ENCODE measurements at regions not wholly inside any gene's neighbourhood (a gene's known extent, or its start where the extent isn't known, plus 50 kb on each side); places are given as distances from the start of the nearest gene placed in this dataset.

DNA sequence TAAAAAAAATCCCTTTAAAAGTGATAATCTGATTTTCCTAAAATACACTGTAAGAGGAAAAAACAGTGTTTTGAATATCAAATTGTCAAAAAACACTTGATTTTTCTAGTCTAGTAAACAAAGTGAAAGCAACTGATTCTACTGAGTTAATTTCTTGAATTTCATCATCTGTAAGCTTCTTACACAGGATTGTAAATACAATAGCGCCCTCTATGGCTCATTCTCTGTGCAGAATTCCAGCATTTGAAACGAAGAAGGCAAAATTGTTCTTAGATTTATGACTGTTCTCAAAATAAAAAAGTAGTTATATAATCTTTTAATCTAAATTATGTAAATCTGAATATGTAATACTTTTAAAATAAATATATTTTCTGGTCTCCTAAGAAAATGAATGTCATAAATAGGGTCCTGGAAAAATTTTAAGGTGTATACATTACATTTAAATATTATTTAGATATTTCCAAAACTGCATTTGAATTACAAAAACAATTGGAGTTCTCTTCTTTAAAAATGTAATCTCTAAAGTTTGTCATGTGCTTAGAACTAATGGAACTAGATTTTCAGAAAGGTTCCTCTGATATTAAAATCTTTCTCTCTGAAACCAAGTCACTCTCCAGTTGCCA is 176.9 kb upstream of the MC4R start (continued):
- TF ChIP-seq ARNTL (CRISPR knock-in tag; IDR thresholded peaks at IDR 0.05; ENCODE audit: borderline replicate concordance, low read depth) (no peak), GLIS3 (CRISPR knock-in tag; IDR thresholded peaks at IDR 0.05) (no peak), ZFP30 (CRISPR knock-in tag; IDR thresholded peaks at IDR 0.05) (no peak), PPARA (CRISPR knock-in tag; IDR thresholded peaks at IDR 0.05; ENCODE audit: borderline replicate concordance) (no peak), CSDC2 (CRISPR knock-in tag; IDR thresholded peaks at IDR 0.05) (no peak), ZNF565 (CRISPR knock-in tag; conservative IDR thresholded peaks at IDR 0.05; ENCODE audit: low read depth) (no peak), OSR1 (CRISPR knock-in tag; IDR thresholded peaks at IDR 0.05) (no peak), RARB (CRISPR knock-in tag; IDR thresholded peaks at IDR 0.05) (no peak)

DNA sequence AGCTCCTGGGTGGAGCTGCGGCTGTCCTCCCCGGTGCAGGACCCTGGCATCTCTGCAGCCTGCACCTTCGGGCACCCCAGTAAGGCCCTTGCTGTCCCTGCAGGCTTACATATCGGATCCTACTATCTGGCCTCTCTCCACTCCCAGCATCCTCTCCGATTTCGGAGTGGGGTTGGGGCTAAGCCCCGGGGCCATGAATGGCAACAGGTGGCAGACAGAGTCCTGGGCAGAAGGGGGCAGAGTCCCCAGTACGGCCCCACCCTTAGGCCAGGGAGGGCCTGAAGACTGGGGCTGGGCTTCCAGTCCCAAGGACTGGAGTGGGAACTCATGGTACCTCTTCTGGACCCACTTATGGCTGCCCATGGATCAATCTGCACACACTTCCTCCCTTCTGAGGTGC is 180.4 kb upstream of the MC4R start:
- no peak for ATAC-seq
- TF ChIP-seq ZNF70 (CRISPR knock-in tag; IDR thresholded peaks at IDR 0.05) (no peak), RARB (CRISPR knock-in tag; IDR thresholded peaks at IDR 0.05) (no peak), ESRRG (CRISPR knock-in tag; IDR thresholded peaks at IDR 0.05) (no peak), TOX (CRISPR knock-in tag; IDR thresholded peaks at IDR 0.05; ENCODE audit: borderline replicate concordance) (no peak), SNAI2 (CRISPR knock-in tag; IDR thresholded peaks at IDR 0.05) (no peak)
- TF ChIP-seq, protein P1, sequence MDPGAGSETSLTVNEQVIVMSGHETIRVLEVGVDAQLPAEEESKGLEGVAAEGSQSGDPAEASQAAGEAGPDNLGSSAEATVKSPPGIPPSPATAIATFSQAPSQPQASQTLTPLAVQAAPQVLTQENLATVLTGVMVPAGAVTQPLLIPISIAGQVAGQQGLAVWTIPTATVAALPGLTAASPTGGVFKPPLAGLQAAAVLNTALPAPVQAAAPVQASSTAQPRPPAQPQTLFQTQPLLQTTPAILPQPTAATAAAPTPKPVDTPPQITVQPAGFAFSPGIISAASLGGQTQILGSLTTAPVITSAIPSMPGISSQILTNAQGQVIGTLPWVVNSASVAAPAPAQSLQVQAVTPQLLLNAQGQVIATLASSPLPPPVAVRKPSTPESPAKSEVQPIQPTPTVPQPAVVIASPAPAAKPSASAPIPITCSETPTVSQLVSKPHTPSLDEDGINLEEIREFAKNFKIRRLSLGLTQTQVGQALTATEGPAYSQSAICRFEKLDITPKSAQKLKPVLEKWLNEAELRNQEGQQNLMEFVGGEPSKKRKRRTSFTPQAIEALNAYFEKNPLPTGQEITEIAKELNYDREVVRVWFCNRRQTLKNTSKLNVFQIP (CRISPR knock-in tag; IDR thresholded peaks at IDR 0.05; ENCODE audit: borderline replicate concordance, low read depth): no peak
- TF ChIP-seq, protein P2, sequence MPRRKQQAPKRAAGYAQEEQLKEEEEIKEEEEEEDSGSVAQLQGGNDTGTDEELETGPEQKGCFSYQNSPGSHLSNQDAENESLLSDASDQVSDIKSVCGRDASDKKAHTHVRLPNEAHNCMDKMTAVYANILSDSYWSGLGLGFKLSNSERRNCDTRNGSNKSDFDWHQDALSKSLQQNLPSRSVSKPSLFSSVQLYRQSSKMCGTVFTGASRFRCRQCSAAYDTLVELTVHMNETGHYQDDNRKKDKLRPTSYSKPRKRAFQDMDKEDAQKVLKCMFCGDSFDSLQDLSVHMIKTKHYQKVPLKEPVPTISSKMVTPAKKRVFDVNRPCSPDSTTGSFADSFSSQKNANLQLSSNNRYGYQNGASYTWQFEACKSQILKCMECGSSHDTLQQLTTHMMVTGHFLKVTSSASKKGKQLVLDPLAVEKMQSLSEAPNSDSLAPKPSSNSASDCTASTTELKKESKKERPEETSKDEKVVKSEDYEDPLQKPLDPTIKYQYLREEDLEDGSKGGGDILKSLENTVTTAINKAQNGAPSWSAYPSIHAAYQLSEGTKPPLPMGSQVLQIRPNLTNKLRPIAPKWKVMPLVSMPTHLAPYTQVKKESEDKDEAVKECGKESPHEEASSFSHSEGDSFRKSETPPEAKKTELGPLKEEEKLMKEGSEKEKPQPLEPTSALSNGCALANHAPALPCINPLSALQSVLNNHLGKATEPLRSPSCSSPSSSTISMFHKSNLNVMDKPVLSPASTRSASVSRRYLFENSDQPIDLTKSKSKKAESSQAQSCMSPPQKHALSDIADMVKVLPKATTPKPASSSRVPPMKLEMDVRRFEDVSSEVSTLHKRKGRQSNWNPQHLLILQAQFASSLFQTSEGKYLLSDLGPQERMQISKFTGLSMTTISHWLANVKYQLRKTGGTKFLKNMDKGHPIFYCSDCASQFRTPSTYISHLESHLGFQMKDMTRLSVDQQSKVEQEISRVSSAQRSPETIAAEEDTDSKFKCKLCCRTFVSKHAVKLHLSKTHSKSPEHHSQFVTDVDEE (CRISPR knock-in tag; IDR thresholded peaks at IDR 0.05): no peak
- TF ChIP-seq, protein P3, sequence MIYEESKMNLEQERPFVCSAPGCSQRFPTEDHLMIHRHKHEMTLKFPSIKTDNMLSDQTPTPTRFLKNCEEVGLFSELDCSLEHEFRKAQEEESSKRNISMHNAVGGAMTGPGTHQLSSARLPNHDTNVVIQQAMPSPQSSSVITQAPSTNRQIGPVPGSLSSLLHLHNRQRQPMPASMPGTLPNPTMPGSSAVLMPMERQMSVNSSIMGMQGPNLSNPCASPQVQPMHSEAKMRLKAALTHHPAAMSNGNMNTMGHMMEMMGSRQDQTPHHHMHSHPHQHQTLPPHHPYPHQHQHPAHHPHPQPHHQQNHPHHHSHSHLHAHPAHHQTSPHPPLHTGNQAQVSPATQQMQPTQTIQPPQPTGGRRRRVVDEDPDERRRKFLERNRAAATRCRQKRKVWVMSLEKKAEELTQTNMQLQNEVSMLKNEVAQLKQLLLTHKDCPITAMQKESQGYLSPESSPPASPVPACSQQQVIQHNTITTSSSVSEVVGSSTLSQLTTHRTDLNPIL (CRISPR knock-in tag; IDR thresholded peaks at IDR 0.05; ENCODE audit: low read depth): no peak

DNA sequence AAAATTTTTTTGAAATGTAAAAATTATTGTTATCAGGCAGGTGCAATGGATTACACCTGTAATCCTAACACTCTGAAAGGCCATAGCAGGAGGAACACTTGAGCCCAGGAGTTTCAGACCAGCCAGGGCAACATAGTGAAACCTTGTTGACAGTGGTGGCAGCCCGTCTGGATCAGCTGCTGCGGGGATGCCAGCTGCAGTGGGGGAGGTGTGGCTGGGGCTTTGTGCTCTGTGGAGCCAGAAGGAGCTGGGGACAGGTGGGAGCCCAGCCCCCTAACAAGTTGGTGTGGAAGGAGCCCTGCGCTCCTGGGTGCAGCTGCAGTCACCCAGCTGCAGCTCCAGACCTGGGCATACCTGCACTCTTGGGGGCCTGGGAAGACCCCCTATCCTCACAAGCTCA is 182.4 kb upstream of the MC4R start:
- ATAC-seq: no peak
- TF ChIP-seq PPARA (CRISPR knock-in tag; IDR thresholded peaks at IDR 0.05; ENCODE audit: borderline replicate concordance) (no peak), TCF4 (CRISPR knock-in tag; IDR thresholded peaks at IDR 0.05; ENCODE audit: borderline replicate concordance) (no peak), ZC3H10 (CRISPR knock-in tag; IDR thresholded peaks at IDR 0.05) (no peak), ISL1 (CRISPR knock-in tag; IDR thresholded peaks at IDR 0.05) (no peak), ZNF70 (CRISPR knock-in tag; IDR thresholded peaks at IDR 0.05) (no peak), RARB (CRISPR knock-in tag; IDR thresholded peaks at IDR 0.05) (no peak), CSDC2 (CRISPR knock-in tag; IDR thresholded peaks at IDR 0.05) (no peak), ZNF8 (CRISPR knock-in tag; IDR thresholded peaks at IDR 0.05) (no peak)
- TF ChIP-seq, protein P4, sequence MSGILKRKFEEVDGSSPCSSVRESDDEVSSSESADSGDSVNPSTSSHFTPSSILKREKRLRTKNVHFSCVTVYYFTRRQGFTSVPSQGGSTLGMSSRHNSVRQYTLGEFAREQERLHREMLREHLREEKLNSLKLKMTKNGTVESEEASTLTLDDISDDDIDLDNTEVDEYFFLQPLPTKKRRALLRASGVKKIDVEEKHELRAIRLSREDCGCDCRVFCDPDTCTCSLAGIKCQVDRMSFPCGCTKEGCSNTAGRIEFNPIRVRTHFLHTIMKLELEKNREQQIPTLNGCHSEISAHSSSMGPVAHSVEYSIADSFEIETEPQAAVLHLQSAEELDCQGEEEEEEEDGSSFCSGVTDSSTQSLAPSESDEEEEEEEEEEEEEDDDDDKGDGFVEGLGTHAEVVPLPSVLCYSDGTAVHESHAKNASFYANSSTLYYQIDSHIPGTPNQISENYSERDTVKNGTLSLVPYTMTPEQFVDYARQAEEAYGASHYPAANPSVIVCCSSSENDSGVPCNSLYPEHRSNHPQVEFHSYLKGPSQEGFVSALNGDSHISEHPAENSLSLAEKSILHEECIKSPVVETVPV (CRISPR knock-in tag; IDR thresholded peaks at IDR 0.05): no peak
- TF ChIP-seq, protein P5, sequence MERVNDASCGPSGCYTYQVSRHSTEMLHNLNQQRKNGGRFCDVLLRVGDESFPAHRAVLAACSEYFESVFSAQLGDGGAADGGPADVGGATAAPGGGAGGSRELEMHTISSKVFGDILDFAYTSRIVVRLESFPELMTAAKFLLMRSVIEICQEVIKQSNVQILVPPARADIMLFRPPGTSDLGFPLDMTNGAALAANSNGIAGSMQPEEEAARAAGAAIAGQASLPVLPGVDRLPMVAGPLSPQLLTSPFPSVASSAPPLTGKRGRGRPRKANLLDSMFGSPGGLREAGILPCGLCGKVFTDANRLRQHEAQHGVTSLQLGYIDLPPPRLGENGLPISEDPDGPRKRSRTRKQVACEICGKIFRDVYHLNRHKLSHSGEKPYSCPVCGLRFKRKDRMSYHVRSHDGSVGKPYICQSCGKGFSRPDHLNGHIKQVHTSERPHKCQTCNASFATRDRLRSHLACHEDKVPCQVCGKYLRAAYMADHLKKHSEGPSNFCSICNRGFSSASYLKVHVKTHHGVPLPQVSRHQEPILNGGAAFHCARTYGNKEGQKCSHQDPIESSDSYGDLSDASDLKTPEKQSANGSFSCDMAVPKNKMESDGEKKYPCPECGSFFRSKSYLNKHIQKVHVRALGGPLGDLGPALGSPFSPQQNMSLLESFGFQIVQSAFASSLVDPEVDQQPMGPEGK (CRISPR knock-in tag; IDR thresholded peaks at IDR 0.05; ENCODE audit: borderline replicate concordance): no peak

Data from SK-N-SH treated with all-trans-retinoic acid at 6 μM for 48 hours (cell line).